Skeletal muscle tissue (tissue), 3 donors: ENCODE measurements at regions not wholly inside any gene's neighbourhood (a gene's known extent, or its start where the extent isn't known, plus 50 kb on each side); places are given as distances from the start of the nearest gene placed in this dataset.
"Not testable (repeated sequence)": the region's sequence is repeated elsewhere in the genome, so short reads cannot be mapped to it uniquely, and the experiment has no call there.

Experiments
- H3K27ac ChIP-seq: one replicate; pipeline ENCODE4 v1.7.0; 2013; ENCODE audit warnings: mild to moderate bottlenecking, low read depth, low read length, inconsistent platforms
- H3K27me3 ChIP-seq, 3 donors: one replicate each; pipeline ENCODE4 v1.7.0; 2013; ENCODE audit warnings: low read length in 3 of 3; ENCODE audit not compliant: control insufficient read depth in 3 of 3, insufficient read depth in 3 of 3
- H3K36me3 ChIP-seq, 3 donors: one replicate each; pipeline ENCODE4 v1.7.0; 2013; ENCODE audit warnings: low read length in 3 of 3; ENCODE audit not compliant: control insufficient read depth in 3 of 3, insufficient read depth in 3 of 3
- H3K4me1 ChIP-seq, 3 donors: one replicate each; pipeline ENCODE4 v1.7.0; 2013; ENCODE audit warnings: low read length in 3 of 3, mild to moderate bottlenecking in 3 of 3; ENCODE audit not compliant: control insufficient read depth in 3 of 3, insufficient read depth in 3 of 3
- H3K4me3 ChIP-seq, 3 donors: one replicate each; pipeline ENCODE4 v1.7.0; 2013; ENCODE audit warnings: low read length in 3 of 3
- H3K9ac ChIP-seq, 3 donors: one replicate each; pipeline ENCODE4 v1.7.0; 2013; ENCODE audit warnings: low read length in 3 of 3, mild to moderate bottlenecking in 3 of 3, moderate library complexity in 2 of 3, low read depth in 1 of 3
- H3K9me3 ChIP-seq, 3 donors: one replicate each; pipeline ENCODE4 v1.7.0; 2013; ENCODE audit warnings: low read length in 3 of 3; ENCODE audit not compliant: control insufficient read depth in 3 of 3
- donor health status: Osteomylitis.

- H3K4me3 ChIP-seq, result no peak overlapping the region
- H3K27me3 ChIP-seq, result no peaks in the 10 kb centered on the region
Measured at GRCh38 chr2:129550536-129550935, 428.9 kb upstream of the RAB6C start.

GRCh38 chr2:129554373-129554772, 425.1 kb upstream of the RAB6C start:
- Histone ChIP-seq H3K4me1 (no peaks in the 10 kb centered on the region), H3K9ac (no peak overlapping the region), H3K4me3 (no peak overlapping the region), H3K27me3 (peaks cover 0 to 4% (median 0%) of the 10 kb centered on the region in 3 donors), H3K36me3 (no peaks in the 10 kb centered on the region), H3K9me3 (no peaks in the 10 kb centered on the region), H3K27ac (no peak overlapping the region)

More at GRCh38 chr2:129550536-129550935, 428.9 kb upstream of the RAB6C start:
- H3K36me3 ChIP-seq, result no peaks in the 10 kb centered on the region
- H3K9ac ChIP-seq, result no peak overlapping the region
- no peaks in the 10 kb centered on the region for H3K4me1 ChIP-seq
- H3K9me3 ChIP-seq, result no peaks in the 10 kb centered on the region
- no peak overlapping the region for H3K27ac ChIP-seq

- H3K4me3 ChIP-seq, result no peak overlapping the region
- H3K4me1 ChIP-seq, result no peaks in the 10 kb centered on the region
- H3K9me3 ChIP-seq, result no peaks in the 10 kb centered on the region
- no peaks in the 10 kb centered on the region for H3K36me3 ChIP-seq
- no peak overlapping the region for H3K9ac ChIP-seq
- H3K27me3 ChIP-seq, result peaks cover 0 to 4% (median 0%) of the 10 kb centered on the region in 3 donors
- no peak overlapping the region for H3K27ac ChIP-seq
Measured at GRCh38 chr2:129559101-129559500, 420.4 kb upstream of the RAB6C start.

- Histone ChIP-seq H3K9ac (no peak overlapping the region), H3K9me3 (no peaks in the 10 kb centered on the region), H3K4me3 (no peak overlapping the region), H3K36me3 (no peaks in the 10 kb centered on the region), H3K4me1 (no peaks in the 10 kb centered on the region), H3K27me3 (no peaks in the 10 kb centered on the region), H3K27ac (no peak overlapping the region)
Measured at GRCh38 chr2:129565551-129566109, 413.8 kb upstream of the RAB6C start.

GRCh38 chr2:129570812-129571211, 408.7 kb upstream of the RAB6C start:
- not testable (repeated sequence) for H3K36me3 ChIP-seq, H3K4me3 ChIP-seq, H3K4me1 ChIP-seq, H3K27me3 ChIP-seq, H3K9ac ChIP-seq, H3K27ac ChIP-seq, H3K9me3 ChIP-seq

GRCh38 chr2:129575431-129575830, 404.0 kb upstream of the RAB6C start:
- Histone ChIP-seq H3K36me3 (no peaks in the 10 kb centered on the region), H3K9ac (no peak overlapping the region), H3K4me3 (no peak overlapping the region)

GRCh38 chr2:129575880-129576279, 403.6 kb upstream of the RAB6C start:
- Histone ChIP-seq H3K9me3 (peaks cover 0 to 1% (median 0%) of the 10 kb centered on the region in 3 donors), H3K27me3 (no peaks in the 10 kb centered on the region), H3K4me3 (no peak overlapping the region), H3K4me1 (no peaks in the 10 kb centered on the region), H3K27ac (no peak overlapping the region), H3K36me3 (no peaks in the 10 kb centered on the region), H3K9ac (no peak overlapping the region)

More at GRCh38 chr2:129575431-129575830, 404.0 kb upstream of the RAB6C start:
- Histone ChIP-seq H3K27me3 (no peaks in the 10 kb centered on the region), H3K4me1 (no peaks in the 10 kb centered on the region), H3K27ac (no peak overlapping the region), H3K9me3 (no peaks in the 10 kb centered on the region)

- Histone ChIP-seq H3K9me3 (peaks cover 0 to 4% (median 3%) of the 10 kb centered on the region in 3 donors), H3K4me3 (no peak overlapping the region), H3K9ac (no peak overlapping the region), H3K4me1 (no peaks in the 10 kb centered on the region), H3K27me3 (no peaks in the 10 kb centered on the region), H3K36me3 (no peaks in the 10 kb centered on the region), H3K27ac (no peak overlapping the region)
Measured at GRCh38 chr2:129580001-129580400, 399.5 kb upstream of the RAB6C start.

GRCh38 chr2:129585760-129586159, 393.7 kb upstream of the RAB6C start:
- no peak overlapping the region for H3K9ac ChIP-seq
- no peaks in the 10 kb centered on the region for H3K36me3 ChIP-seq
- no peaks in the 10 kb centered on the region for H3K4me1 ChIP-seq
- H3K27me3 ChIP-seq, result peaks cover 0 to 5% (median 3%) of the 10 kb centered on the region in 3 donors
- H3K27ac ChIP-seq, result no peak overlapping the region
- peaks cover 0 to 3% (median 3%) of the 10 kb centered on the region in 3 donors for H3K9me3 ChIP-seq
- no peak overlapping the region for H3K4me3 ChIP-seq

GRCh38 chr2:129587426-129588064, 391.9 kb upstream of the RAB6C start:
- H3K4me1 ChIP-seq, result no peaks in the 10 kb centered on the region
- no peak overlapping the region for H3K27ac ChIP-seq
- no peaks in the 10 kb centered on the region for H3K36me3 ChIP-seq
- peaks cover 0 to 5% (median 3%) of the 10 kb centered on the region in 3 donors for H3K27me3 ChIP-seq
- H3K4me3 ChIP-seq, result no peak overlapping the region
- H3K9me3 ChIP-seq, result no peaks in the 10 kb centered on the region
- H3K9ac ChIP-seq, result no peak overlapping the region
